Erythroblast (primary cell): ENCODE measurements at regions not wholly inside any gene's neighbourhood (a gene's known extent, or its start where the extent isn't known, plus 50 kb on each side); places are given as distances from the start of the nearest gene placed in this dataset.

Source experiments
- GATA1 ChIP-seq: IDR thresholded peaks from 2 replicates; pipeline ENCODE4 v1.6.1; 2011; ENCODE audit warnings: low read depth, mild to moderate bottlenecking, control low read depth, low read length, moderate library complexity
- POLR2A ChIP-seq: IDR thresholded peaks from 2 replicates; pipeline ENCODE4 v1.6.1; 2011; ENCODE audit warnings: mild to moderate bottlenecking, low read length

DNA sequence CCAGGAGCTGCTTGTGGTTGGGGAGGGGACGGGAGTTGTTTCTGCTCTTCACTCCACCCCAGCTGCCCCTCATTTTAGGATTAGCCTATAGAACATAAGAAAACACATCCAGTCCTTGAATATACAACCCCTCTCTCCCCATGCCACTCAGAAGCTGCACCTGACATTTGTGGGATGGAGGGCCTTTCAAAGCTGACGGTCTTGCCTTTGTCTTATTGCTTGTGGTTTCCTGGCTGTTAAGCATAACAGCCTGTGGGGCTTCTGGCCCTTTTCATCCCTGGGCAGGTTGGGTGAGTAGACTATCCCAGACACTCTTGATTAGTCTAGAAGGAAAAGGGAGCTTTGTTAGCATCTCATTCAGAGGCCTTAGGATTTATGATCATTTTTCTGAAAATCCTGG is 407.6 kb upstream of the BOD1L1 start:
- no peak for TF ChIP-seq POLR2A
- no peak for TF ChIP-seq GATA1
